Neuronal stem cell (in vitro differentiated cells): ENCODE measurements at regions not wholly inside any gene's neighbourhood (a gene's known extent, or its start where the extent isn't known, plus 50 kb on each side); places are given as distances from the start of the nearest gene placed in this dataset.

ENCODE experiments used
- DNase-seq: peaks from one replicate; pipeline ENCODE4 v3.0.0-alpha.2; 2013; ENCODE audit warnings: low spot score
- H2AFZ ChIP-seq: one replicate; pipeline ENCODE4 v1.6.1; 2013; ENCODE audit warnings: mild to moderate bottlenecking, low read length, inconsistent platforms
- H2AK5ac ChIP-seq: 2 replicates; pipeline ENCODE4 v1.6.1; 2013; ENCODE audit warnings: low read depth, mild to moderate bottlenecking, inconsistent platforms, low read length, moderate library complexity, mixed read lengths
- H2BK120ac ChIP-seq: 2 replicates; pipeline ENCODE4 v1.6.1; 2013; ENCODE audit warnings: low read depth, mild to moderate bottlenecking, inconsistent platforms, low read length, moderate library complexity, mixed read lengths
- H2BK12ac ChIP-seq: one replicate; pipeline ENCODE4 v1.6.1; 2013; ENCODE audit warnings: low read length, inconsistent platforms
- H2BK15ac ChIP-seq: 2 replicates; pipeline ENCODE4 v1.6.1; 2013; ENCODE audit warnings: mild to moderate bottlenecking, low read length, inconsistent platforms, mixed read lengths
- H2BK5ac ChIP-seq: one replicate; pipeline ENCODE4 v1.6.1; 2013; ENCODE audit warnings: inconsistent platforms, mild to moderate bottlenecking, low read length, moderate library complexity
- H3K14ac ChIP-seq: one replicate; pipeline ENCODE4 v1.6.1; 2013; ENCODE audit warnings: low read length, inconsistent platforms
- H3K18ac ChIP-seq: 2 replicates; pipeline ENCODE4 v1.6.1; 2013; ENCODE audit warnings: low read length, inconsistent platforms
- H3K23ac ChIP-seq: 2 replicates; pipeline ENCODE4 v1.6.1; 2013; ENCODE audit warnings: low read depth, mild to moderate bottlenecking, mixed read lengths, low read length, inconsistent platforms; ENCODE audit not compliant: poor library complexity
- H3K27ac ChIP-seq: replicated peaks from 3 replicates; pipeline ENCODE4 v1.5.1; 2013; ENCODE audit warnings: low read length, inconsistent platforms
- H3K27me3 ChIP-seq, 3 experiments: 2 replicates each; pipeline ENCODE4 v1.6.1; 2013; ENCODE audit warnings: low read length in 3 of 3, mild to moderate bottlenecking in 2 of 3, inconsistent platforms in 1 of 3, low read depth in 1 of 3, mixed read lengths in 1 of 3, moderate library complexity in 1 of 3; ENCODE audit not compliant: control insufficient read depth in 3 of 3, insufficient read depth in 3 of 3
- H3K36me3 ChIP-seq, 2 donors: replicated peaks in 1 of 2; 2 replicates each; pipeline ENCODE4 v1.6.1; 2013; ENCODE audit warnings: low read length in 2 of 2; ENCODE audit not compliant: control insufficient read depth in 2 of 2, insufficient read depth in 2 of 2
- H3K4ac ChIP-seq: 2 replicates; pipeline ENCODE4 v1.6.1; 2013; ENCODE audit warnings: inconsistent platforms, mild to moderate bottlenecking, low read length, moderate library complexity
- H3K4me1 ChIP-seq, 2 donors: 1 replicate in 1 of 2; 2 replicates in 1 of 2; pipeline ENCODE4 v1.6.1; 2013; ENCODE audit warnings: low read length in 2 of 2, low read depth in 1 of 2; ENCODE audit not compliant: control insufficient read depth in 2 of 2, insufficient read depth in 1 of 2
- H3K4me2 ChIP-seq: one replicate; pipeline ENCODE4 v1.6.1; 2013; ENCODE audit warnings: mild to moderate bottlenecking, low read length, inconsistent platforms; ENCODE audit not compliant: insufficient read depth, poor library complexity, severe bottlenecking
- H3K4me3 ChIP-seq, 2 donors: 2 replicates each; pipeline ENCODE4 v1.5.1; 2013; ENCODE audit warnings: low read length in 2 of 2, mild to moderate bottlenecking in 2 of 2, inconsistent platforms in 1 of 2, moderate library complexity in 1 of 2
- H3K79me1 ChIP-seq: one replicate; pipeline ENCODE4 v1.6.1; 2013; ENCODE audit warnings: low read depth, mild to moderate bottlenecking, inconsistent platforms, low read length, moderate library complexity
- H3K9ac ChIP-seq: one replicate; pipeline ENCODE4 v1.6.1; 2013; ENCODE audit warnings: mild to moderate bottlenecking, low read depth, low read length, inconsistent platforms; ENCODE audit not compliant: poor library complexity
- H3K9me3 ChIP-seq, 2 donors: replicated peaks in 1 of 2; 2 replicates each; pipeline versions ENCODE3 to v1.6.1; 2013; ENCODE audit warnings: low read length in 2 of 2, mild to moderate bottlenecking in 2 of 2, inconsistent platforms in 1 of 2, low read depth in 1 of 2, mixed read lengths in 1 of 2, moderate library complexity in 1 of 2; ENCODE audit not compliant: control insufficient read depth in 2 of 2, insufficient read depth in 1 of 2
- H4K8ac ChIP-seq: one replicate; pipeline ENCODE4 v1.6.1; 2013; ENCODE audit warnings: low read depth, mild to moderate bottlenecking, inconsistent platforms, low read length, moderate library complexity
- H4K91ac ChIP-seq: one replicate; pipeline ENCODE4 v1.6.1; 2013; ENCODE audit warnings: low read length, low read depth, mild to moderate bottlenecking, inconsistent platforms; ENCODE audit not compliant: poor library complexity
- WGBS, 2 donors: extraction: QIAGEN DNeasy Blood & Tissue Kit; methylation state at CpG; one replicate each; pipeline ENCODE4 v1.1.7; 2013; ENCODE audit warnings: missing lambda C conversion rate in 2 of 2, mixed read lengths in 1 of 2; ENCODE audit not compliant: insufficient read length in 2 of 2, insufficient replicate concordance in 1 of 2; ENCODE audit errors: extremely low coverage in 2 of 2; 5-methylcytosine and 5-hydroxymethylcytosine counted together

GRCh38 chr12:88314706-88315105 lies 172.6 kb downstream of the TMTC3 start:
- WGBS, 2 donors = no CpG with 5 or more reads among the region's 4 CpGs
- H4K8ac ChIP-seq = no peak overlapping the region
- no peaks in the 10 kb centered on the region for H3K9me3 ChIP-seq
- no peak overlapping the region for H2BK12ac ChIP-seq
- H3K4me3 ChIP-seq = no peak overlapping the region
- no peak overlapping the region for H3K23ac ChIP-seq
- H3K9ac ChIP-seq = no peak overlapping the region
- H3K79me1 ChIP-seq = no peaks in the 10 kb centered on the region
- no peak overlapping the region for H2AFZ ChIP-seq
- no peaks in the 10 kb centered on the region for H3K27me3 ChIP-seq
- no peak overlapping the region for H4K91ac ChIP-seq
- no peak overlapping the region for H3K27ac ChIP-seq
- no peak overlapping the region for H3K18ac ChIP-seq
- H2BK120ac ChIP-seq = no peak overlapping the region
- no peak overlapping the region for H2BK5ac ChIP-seq
- H3K36me3 ChIP-seq = no peaks in the 10 kb centered on the region
- no peak overlapping the region for H3K4ac ChIP-seq
- H3K14ac ChIP-seq = no peak overlapping the region
- no peak overlapping the region for H3K4me2 ChIP-seq
- no peak overlapping the region for H2AK5ac ChIP-seq
- peaks cover 1 to 10% of the 10 kb centered on the region in 2 donors for H3K4me1 ChIP-seq
- no peak for DNase-seq
- H2BK15ac ChIP-seq = no peak overlapping the region

- H3K4ac ChIP-seq = no peak overlapping the region
- no peak overlapping the region for H3K4me3 ChIP-seq
- H3K18ac ChIP-seq = no peak overlapping the region
- peaks cover 1 to 3% of the 10 kb centered on the region in 2 donors for H3K4me1 ChIP-seq
- H2AFZ ChIP-seq = peak overlapping the region; percentile 19
- H2AK5ac ChIP-seq = no peak overlapping the region
- H3K79me1 ChIP-seq = no peaks in the 10 kb centered on the region
- H2BK12ac ChIP-seq = no peak overlapping the region
- H3K27ac ChIP-seq = no peak overlapping the region
- H4K91ac ChIP-seq = no peak overlapping the region
- no peaks in the 10 kb centered on the region for H3K9me3 ChIP-seq
- no peak overlapping the region for H3K9ac ChIP-seq
- H3K23ac ChIP-seq = no peak overlapping the region
- H3K36me3 ChIP-seq = no peaks in the 10 kb centered on the region
- H2BK5ac ChIP-seq = no peak overlapping the region
- H2BK15ac ChIP-seq = no peak overlapping the region
- no CpG with 5 or more reads among the region's 2 CpGs for WGBS, 2 donors
- no peak for DNase-seq
- H4K8ac ChIP-seq = no peak overlapping the region
- H3K4me2 ChIP-seq = no peak overlapping the region
- no peak overlapping the region for H2BK120ac ChIP-seq
- H3K14ac ChIP-seq = no peak overlapping the region
- no peaks in the 10 kb centered on the region for H3K27me3 ChIP-seq
These were observed 176.6 kb downstream of the TMTC3 start for GRCh38 chr12:88318726-88319125.

GRCh38 chr12:88325076-88325815 lies 183.1 kb downstream of the TMTC3 start:
- no peak overlapping the region for H3K4me3 ChIP-seq
- H4K91ac ChIP-seq = no peak overlapping the region
- no peaks in the 10 kb centered on the region for H3K27me3 ChIP-seq
- no peak overlapping the region for H4K8ac ChIP-seq
- H3K36me3 ChIP-seq = no peaks in the 10 kb centered on the region
- no CpG with 5 or more reads among the region's 1 CpG for WGBS, 2 donors
- no peak overlapping the region for H2AK5ac ChIP-seq
- no peaks in the 10 kb centered on the region for H3K79me1 ChIP-seq
- H2BK5ac ChIP-seq = no peak overlapping the region
- no peak overlapping the region for H2BK12ac ChIP-seq
- H2AFZ ChIP-seq = peak overlapping the region; percentile 45
- H3K18ac ChIP-seq = no peak overlapping the region
- H3K9ac ChIP-seq = no peak overlapping the region
- H3K4me2 ChIP-seq = no peak overlapping the region
- H3K4me1 ChIP-seq = no peaks in the 10 kb centered on the region
- H3K27ac ChIP-seq = no peak overlapping the region
- no peak overlapping the region for H3K23ac ChIP-seq
- H3K9me3 ChIP-seq = no peaks in the 10 kb centered on the region
- DNase-seq = no peak
- H3K4ac ChIP-seq = no peak overlapping the region
- no peak overlapping the region for H3K14ac ChIP-seq
- no peak overlapping the region for H2BK15ac ChIP-seq
- H2BK120ac ChIP-seq = no peak overlapping the region

GRCh38 chr12:88325816-88326189 lies 183.7 kb downstream of the TMTC3 start:
- Histone ChIP-seq H2BK12ac (no peak overlapping the region), H3K23ac (no peak overlapping the region), H2AK5ac (no peak overlapping the region), H2BK5ac (no peak overlapping the region), H3K4me3 (no peak overlapping the region), H4K91ac (no peak overlapping the region), H3K9ac (no peak overlapping the region), H2BK120ac (no peak overlapping the region), H3K27me3 (no peaks in the 10 kb centered on the region), H3K4me1 (no peaks in the 10 kb centered on the region), H3K4me2 (no peak overlapping the region), H3K27ac (no peak overlapping the region), H3K4ac (no peak overlapping the region), H3K14ac (no peak overlapping the region), H3K79me1 (no peaks in the 10 kb centered on the region), H3K18ac (no peak overlapping the region), H4K8ac (no peak overlapping the region), H3K36me3 (no peaks in the 10 kb centered on the region), H2AFZ (no peak overlapping the region), H2BK15ac (no peak overlapping the region), H3K9me3 (no peaks in the 10 kb centered on the region)
- DNase-seq = no peak
- WGBS, 2 donors = no CpG with 5 or more reads among the region's 4 CpGs
